Upper lobe of right lung (tissue), 1 donor: ENCODE measurements at regions not wholly inside any gene's neighbourhood (a gene's known extent, or its start where the extent isn't known, plus 50 kb on each side); places are given as distances from the start of the nearest gene placed in this dataset.
A peak's percentile ranks its signal among the peaks of the same experiment; 100 is the strongest.

Experiments used
- ATAC-seq: fragments of 200-7000 bp; cut with Tn5 transposase; one replicate; pipeline ENCODE4 v1.9.1; 2020; ENCODE audit warnings: mild to moderate bottlenecking, moderate library complexity
- DNase-seq: peaks from one replicate; pipeline ENCODE4 v3.0.0-alpha.2; 2020
- H3K27ac ChIP-seq: fragments of 200-600 bp; one replicate; pipeline ENCODE4 v1.8.0; 2022
- H3K27me3 ChIP-seq: fragments of 200-600 bp; one replicate; pipeline ENCODE4 v1.8.0; 2022; ENCODE audit warnings: mild to moderate bottlenecking
- H3K36me3 ChIP-seq: fragments of 200-600 bp; one replicate; pipeline ENCODE4 v1.8.0; 2022
- H3K4me1 ChIP-seq: fragments of 200-600 bp; one replicate; pipeline ENCODE4 v1.8.0; 2022
- H3K4me3 ChIP-seq: fragments of 200-600 bp; one replicate; pipeline ENCODE4 v1.8.0; 2022; ENCODE audit warnings: mild to moderate bottlenecking
- H3K9me3 ChIP-seq: fragments of 200-600 bp; one replicate; pipeline ENCODE4 v1.8.0; 2022
- intact Hi-C: fragments of 100-400 bp; cut with DNase I; formaldehyde crosslinking; loops from one replicate; pipeline ENCODE4 v1.11.0; 2022
- TF ChIP-seq, protein P1 (sequence below): fragments of 200-600 bp; IDR thresholded peaks from one replicate; pipeline ENCODE4 v1.8.0; 2022; ENCODE audit warnings: antibody characterized with exemption
- donor health status: DM: no; HTN: yes; CAD: no; lungs with severe emphysema.

DNA sequence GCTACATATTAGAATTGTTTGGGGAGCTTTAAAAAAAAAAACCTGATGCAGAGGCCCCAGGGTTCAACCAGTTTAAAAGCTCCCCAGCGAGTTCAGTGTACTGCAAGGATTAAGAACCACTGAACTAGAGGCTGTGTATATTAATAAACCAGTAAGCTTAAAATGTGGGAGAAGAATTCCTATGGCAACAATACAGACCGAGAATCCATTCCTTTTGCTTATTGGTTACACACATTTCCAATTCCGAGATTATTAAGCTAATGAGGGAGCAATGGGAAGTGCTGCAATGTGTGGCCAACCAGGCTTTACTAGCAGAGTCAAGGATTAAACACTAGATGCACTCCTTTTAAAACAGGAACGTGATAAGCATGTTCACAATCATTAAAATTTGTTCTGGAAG, 204.4 kb downstream of the TDRD15 start:
- Histone ChIP-seq H3K27ac (no peak overlapping the region), H3K4me3 (no peak overlapping the region), H3K9me3 (no peaks in the 10 kb centered on the region), H3K36me3 (no peaks in the 10 kb centered on the region), H3K27me3 (no peaks in the 10 kb centered on the region), H3K4me1 (no peaks in the 10 kb centered on the region)
- DNase-seq (no peak), ATAC-seq (no peak)
- intact Hi-C loops: no loop called here
- TF ChIP-seq, protein P1, sequence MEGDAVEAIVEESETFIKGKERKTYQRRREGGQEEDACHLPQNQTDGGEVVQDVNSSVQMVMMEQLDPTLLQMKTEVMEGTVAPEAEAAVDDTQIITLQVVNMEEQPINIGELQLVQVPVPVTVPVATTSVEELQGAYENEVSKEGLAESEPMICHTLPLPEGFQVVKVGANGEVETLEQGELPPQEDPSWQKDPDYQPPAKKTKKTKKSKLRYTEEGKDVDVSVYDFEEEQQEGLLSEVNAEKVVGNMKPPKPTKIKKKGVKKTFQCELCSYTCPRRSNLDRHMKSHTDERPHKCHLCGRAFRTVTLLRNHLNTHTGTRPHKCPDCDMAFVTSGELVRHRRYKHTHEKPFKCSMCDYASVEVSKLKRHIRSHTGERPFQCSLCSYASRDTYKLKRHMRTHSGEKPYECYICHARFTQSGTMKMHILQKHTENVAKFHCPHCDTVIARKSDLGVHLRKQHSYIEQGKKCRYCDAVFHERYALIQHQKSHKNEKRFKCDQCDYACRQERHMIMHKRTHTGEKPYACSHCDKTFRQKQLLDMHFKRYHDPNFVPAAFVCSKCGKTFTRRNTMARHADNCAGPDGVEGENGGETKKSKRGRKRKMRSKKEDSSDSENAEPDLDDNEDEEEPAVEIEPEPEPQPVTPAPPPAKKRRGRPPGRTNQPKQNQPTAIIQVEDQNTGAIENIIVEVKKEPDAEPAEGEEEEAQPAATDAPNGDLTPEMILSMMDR: no peak

DNA sequence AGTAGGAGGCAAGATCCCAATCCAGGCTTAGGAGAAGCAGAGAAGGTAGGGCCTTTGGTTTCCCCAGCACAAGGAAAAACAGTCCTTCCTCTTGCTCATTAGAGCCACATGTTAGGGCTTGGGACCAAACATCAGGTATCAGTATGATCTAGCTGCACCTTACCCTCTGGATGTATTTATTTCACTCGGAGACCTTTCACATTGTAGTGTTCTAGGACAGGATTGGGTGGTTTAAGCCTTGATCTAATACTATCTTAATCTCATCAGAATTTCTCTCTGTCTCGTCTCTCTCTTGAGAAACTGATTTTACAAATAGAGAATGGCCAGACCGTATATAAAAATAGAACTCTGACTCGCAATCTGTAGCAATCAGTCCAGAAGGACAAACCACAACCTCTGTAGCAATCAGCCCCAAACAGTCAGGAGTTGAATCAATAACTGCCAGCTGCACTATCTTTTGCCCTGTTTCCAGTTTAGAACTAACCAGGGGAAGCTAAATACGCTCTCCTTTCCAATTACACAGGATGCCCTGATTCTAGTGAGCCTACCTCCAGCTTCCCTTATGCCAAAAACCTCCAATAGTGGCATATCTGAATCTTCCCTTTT, 207.1 kb downstream of the TDRD15 start:
- intact Hi-C loops: no loop called here
- Histone ChIP-seq H3K27me3 (no peaks in the 10 kb centered on the region), H3K9me3 (no peaks in the 10 kb centered on the region), H3K4me1 (no peaks in the 10 kb centered on the region), H3K36me3 (no peaks in the 10 kb centered on the region), H3K27ac (peak overlapping the region; percentile 63), H3K4me3 (no peak overlapping the region)
- TF ChIP-seq, protein P1: no peak
- ATAC-seq: peak; percentile 79
- no peak for DNase-seq

DNA sequence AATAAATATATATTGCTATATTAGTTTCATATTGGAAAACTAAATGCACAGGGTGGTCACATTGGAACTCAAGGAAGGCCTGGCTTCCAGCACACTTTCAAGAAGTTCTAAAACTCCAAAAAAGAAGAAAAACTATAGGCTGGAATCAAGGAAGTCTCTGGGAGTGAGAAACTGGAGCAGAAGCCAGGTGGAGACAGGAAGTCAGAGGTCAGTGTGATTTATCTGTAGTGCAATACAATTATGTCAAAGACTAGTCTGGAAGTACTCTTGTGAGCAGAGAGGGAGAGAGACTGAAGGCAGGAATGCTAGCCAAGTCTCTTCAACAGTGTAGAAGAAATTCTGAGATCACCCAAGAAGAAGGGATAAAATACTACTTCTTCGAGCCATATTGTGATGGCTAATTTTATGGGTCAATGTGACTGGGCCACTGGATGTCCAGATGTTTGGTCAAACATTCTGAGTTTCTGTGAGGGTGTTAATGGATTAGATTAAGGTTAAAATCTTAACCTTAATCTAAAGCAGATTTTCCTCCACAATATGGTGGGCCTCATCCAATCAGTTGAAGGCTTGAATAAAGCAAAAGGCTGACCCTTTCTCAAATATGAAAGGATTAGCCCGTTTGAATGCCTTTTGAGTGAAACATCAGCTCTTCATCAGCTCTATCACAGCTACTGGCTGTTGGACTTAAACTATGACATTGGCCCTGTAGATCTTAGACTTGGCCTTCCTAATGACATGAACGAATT, 208.0 kb downstream of the TDRD15 start:
- ATAC-seq: peak; percentile 40
- TF ChIP-seq, protein P1: no peak

DNA sequence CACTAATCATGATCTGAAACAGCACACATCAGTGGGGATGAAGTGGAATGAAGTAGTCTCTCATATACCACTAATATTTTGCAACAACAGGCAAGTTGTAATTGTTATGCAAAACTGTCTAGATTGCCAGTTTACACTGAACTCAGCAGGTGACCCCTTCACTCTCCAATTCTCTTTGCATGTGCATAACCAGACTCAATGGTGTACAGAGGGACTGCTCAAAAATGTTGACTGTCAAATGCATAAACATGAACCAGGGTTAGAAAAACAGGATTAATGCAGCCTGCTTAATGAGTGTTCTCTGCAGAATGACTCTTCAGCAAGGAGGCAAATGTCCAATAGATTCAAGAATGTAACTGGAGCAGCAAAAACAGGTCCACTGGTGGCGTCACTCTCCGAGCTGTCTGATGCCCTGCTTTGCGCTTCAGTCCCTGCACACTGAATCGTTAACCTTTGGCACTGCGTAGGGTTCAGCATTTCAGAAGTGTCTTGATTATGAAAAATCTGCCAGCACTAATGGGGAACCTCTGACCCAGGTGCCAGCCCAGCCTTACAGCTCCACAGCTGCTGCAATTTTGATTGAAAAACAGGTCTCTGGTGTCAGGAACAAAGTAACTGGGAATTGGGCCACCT, 209.3 kb downstream of the TDRD15 start:
- TF ChIP-seq, protein P1: no peak
- Histone ChIP-seq H3K36me3 (no peaks in the 10 kb centered on the region), H3K4me3 (no peak overlapping the region), H3K27me3 (no peaks in the 10 kb centered on the region), H3K27ac (no peak overlapping the region), H3K9me3 (no peaks in the 10 kb centered on the region), H3K4me1 (no peaks in the 10 kb centered on the region)
- DNase-seq (no peak), ATAC-seq (peak; percentile 72)
- intact Hi-C loops: no loop called here

More for the DNA sequence above, 208.0 kb downstream of the TDRD15 start:
- no peaks in the 10 kb centered on the region for H3K36me3 ChIP-seq
- intact Hi-C loops: no loop called here
- DNase-seq: no peak
- H3K4me3 ChIP-seq: no peak overlapping the region
- H3K27me3 ChIP-seq: no peaks in the 10 kb centered on the region
- no peaks in the 10 kb centered on the region for H3K9me3 ChIP-seq
- peak overlapping the region; percentile 7 for H3K27ac ChIP-seq
- no peaks in the 10 kb centered on the region for H3K4me1 ChIP-seq

DNA sequence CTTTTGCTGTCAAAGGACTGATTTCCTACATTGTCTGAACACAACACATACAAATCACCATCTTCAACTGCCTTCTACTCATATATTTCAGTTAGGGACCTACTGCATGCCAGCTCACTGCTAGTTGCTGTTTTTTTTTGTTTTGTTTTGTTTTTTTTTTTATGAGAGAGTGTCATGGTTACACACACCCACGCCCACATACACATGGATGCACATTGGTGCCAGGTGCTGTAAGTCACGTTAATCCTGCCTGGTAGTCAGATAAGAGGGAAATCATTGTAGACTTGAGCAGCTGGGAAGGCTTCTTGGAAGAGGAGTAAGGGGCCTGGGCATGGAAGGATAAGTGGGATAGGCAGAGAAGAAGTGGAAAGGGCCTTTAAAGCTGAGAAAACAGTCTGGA, 209.9 kb downstream of the TDRD15 start:
- no peaks in the 10 kb centered on the region for H3K27me3 ChIP-seq
- H3K4me3 ChIP-seq: no peak overlapping the region
- H3K27ac ChIP-seq: no peak overlapping the region
- ATAC-seq (no peak), DNase-seq (no peak)
- TF ChIP-seq, protein P1: no peak
- H3K9me3 ChIP-seq: no peaks in the 10 kb centered on the region
- intact Hi-C loops: no loop called here
- no peaks in the 10 kb centered on the region for H3K4me1 ChIP-seq
- H3K36me3 ChIP-seq: no peaks in the 10 kb centered on the region
